ENCODE measurements at regions not wholly inside any gene's neighbourhood (a gene's known extent, or its start where the extent isn't known, plus 50 kb on each side); places are given as distances from the start of the nearest gene placed in this dataset.

- TF ChIP-seq CTCF (IDR thresholded peaks at IDR 0.05) (no peak), EZH2 (IDR thresholded peaks at IDR 0.05; ENCODE audit: borderline replicate concordance, insufficient read depth, low read depth, low read length, poor library complexity, severe bottlenecking) (no peak)
Measured at GRCh38 chr7:33825644-33826043, 79.7 kb upstream of the BMPER start.
